Mesodermal cell (in vitro differentiated cells): ENCODE measurements at regions not wholly inside any gene's neighbourhood (a gene's known extent, or its start where the extent isn't known, plus 50 kb on each side); places are given as distances from the start of the nearest gene placed in this dataset.
"Not testable (repeated sequence)": the region's sequence is repeated elsewhere in the genome, so short reads cannot be mapped to it uniquely, and the experiment has no call there.

Experiments
- H3K27ac ChIP-seq: 2 replicates; pipeline ENCODE4 v1.7.0; 2013; ENCODE audit warnings: mild to moderate bottlenecking, low read depth, low read length, moderate library complexity; ENCODE audit not compliant: severe bottlenecking
- H3K36me3 ChIP-seq: 2 replicates; pipeline ENCODE4 v1.7.1; 2013; ENCODE audit warnings: mild to moderate bottlenecking, low read length, moderate library complexity; ENCODE audit not compliant: control insufficient read depth, insufficient read depth
- H3K4me1 ChIP-seq: one replicate; pipeline ENCODE4 v1.7.1; 2013; ENCODE audit warnings: mild to moderate bottlenecking, low read length; ENCODE audit not compliant: insufficient read depth, control insufficient read depth, poor library complexity, severe bottlenecking
- H3K4me3 ChIP-seq: 2 replicates; pipeline ENCODE4 v1.7.0; 2013; ENCODE audit warnings: low read length, control low read depth, mild to moderate bottlenecking; ENCODE audit not compliant: insufficient read depth, poor library complexity, severe bottlenecking; ENCODE audit errors: extremely low read depth
- H3K9me3 ChIP-seq: 2 replicates; pipeline ENCODE4 v1.7.1; 2013; ENCODE audit warnings: mild to moderate bottlenecking, low read length, moderate library complexity; ENCODE audit not compliant: control insufficient read depth
- WGBS, 2 experiments: methylation state at CpG; one replicate each; pipeline ENCODE4 v1.1.5; 2013; ENCODE audit warnings: missing lambda C conversion rate in 2 of 2; ENCODE audit not compliant: insufficient coverage in 2 of 2; 5-methylcytosine and 5-hydroxymethylcytosine counted together

DNA sequence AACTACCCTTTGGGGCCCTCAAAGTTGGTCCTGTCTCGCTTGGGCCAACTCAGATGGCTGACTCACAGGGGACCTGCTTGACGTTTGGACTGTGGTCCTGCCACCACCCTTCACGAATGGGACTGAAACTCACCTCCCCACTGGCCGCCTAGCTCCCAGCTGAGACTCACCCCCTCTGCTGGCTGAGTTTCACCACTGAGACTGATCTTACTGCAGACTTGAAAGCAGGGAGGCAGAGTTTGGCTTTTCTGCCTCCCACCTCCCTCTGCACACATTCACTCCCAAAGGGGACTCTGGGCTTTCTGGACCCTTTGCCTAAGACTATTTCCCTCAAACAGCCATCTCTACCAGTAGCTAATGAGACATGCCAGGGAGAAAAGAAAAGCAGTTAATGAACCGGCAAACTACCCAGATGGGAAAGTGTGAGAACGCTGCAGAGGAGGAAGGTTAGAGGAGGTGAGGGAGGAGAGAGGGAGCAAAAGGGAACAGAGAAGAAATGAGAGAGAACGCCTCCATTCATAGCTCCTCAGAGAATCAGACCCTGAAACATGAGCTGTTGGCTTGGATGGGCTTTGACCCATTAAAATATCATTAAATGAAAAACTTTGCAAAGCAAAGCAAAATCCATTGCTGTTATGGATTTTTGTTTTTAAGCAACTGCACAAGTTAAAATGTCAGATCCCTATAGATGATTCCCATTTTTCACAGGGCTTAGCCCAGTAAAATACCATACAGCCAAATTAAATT lies 139.5 kb downstream of the SEPTIN14 start:
- H3K27ac ChIP-seq, H3K9me3 ChIP-seq, H3K4me3 ChIP-seq, H3K36me3 ChIP-seq, H3K4me1 ChIP-seq: not testable (repeated sequence)
- no CpG with 5 or more reads among the region's 7 CpGs for WGBS, 2 experiments

DNA sequence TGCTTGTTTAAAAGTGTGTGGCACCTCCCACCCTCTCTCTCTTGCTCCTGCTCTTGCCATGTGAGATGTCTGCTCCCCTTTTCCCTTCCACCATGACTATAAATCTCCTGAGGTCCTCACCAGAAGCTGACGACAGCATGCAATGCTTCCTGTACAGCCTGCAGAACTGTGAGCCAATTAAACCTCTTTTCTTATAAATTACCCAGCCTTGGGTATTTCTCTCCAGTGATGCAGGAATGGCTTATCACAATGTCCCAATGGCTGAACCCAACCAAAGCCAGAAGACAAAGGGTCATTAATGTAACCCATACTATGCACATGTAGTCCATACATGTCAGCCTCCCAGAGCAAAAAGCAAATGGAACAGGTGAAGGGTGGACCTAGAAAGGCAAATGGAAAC lies 141.5 kb downstream of the SEPTIN14 start:
- H3K4me1 ChIP-seq, H3K36me3 ChIP-seq, H3K9me3 ChIP-seq, H3K4me3 ChIP-seq, H3K27ac ChIP-seq: not testable (repeated sequence)
- WGBS, 2 experiments = no CpG with 5 or more reads among the region's 1 CpG

DNA sequence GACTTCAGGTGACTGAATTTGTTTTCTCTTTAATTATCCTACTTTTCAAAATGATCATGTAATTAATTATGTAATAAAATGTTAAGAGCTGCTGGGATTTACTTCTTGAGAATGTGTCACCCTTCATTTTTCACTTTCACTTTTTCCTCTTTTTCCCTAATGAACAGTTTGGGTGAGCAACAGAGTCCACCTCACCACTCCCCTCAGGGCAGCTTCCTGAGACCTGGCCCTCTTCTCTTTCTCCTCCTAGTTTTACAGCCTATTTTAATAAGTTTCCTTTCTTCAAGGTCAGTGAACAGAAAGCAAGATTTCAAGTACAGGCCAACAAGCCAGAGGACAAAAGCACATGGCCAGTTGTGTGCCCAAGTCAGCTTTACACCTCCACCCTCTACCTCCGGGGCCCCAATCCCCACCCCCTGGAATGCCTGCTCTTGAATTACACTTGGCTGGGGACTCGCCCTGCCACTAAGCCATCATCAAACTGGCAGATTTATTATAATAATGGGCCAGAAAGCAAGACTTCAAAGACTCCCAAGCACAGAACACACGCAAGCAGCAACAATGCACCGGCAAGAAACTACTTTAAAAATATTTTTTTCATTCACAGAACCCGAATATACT lies 143.1 kb upstream of the VOPP1 start:
- not testable (repeated sequence) for H3K9me3 ChIP-seq, H3K36me3 ChIP-seq, H3K4me3 ChIP-seq, H3K4me1 ChIP-seq, H3K27ac ChIP-seq
- 96% methylated on average over 3 of the region's 5 CpGs; no CpG with 5 or more reads in 1 of the 2 experiments for WGBS, 2 experiments

DNA sequence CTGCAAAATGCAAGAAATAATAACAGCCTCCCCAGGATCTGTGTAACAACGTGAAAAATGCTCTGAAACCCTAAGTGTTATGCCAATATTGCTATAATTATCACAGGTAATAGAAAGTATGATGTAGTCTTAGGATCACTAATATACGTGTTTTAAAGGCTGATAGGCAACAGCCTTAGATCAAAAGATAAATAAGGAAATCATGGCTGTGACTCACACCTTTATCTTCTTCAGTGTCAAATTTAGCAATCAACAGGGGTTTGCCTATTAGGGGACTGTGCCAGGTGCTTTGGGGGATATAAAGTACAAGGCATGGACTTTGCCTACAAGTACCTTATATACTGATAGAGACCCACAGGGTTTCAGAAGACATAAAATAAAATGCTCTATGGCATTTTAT lies 142.1 kb upstream of the VOPP1 start:
- H3K27ac ChIP-seq, H3K9me3 ChIP-seq, H3K36me3 ChIP-seq, H3K4me3 ChIP-seq, H3K4me1 ChIP-seq: not testable (repeated sequence)
- no CpG with 5 or more reads among the region's 2 CpGs for WGBS, 2 experiments

DNA sequence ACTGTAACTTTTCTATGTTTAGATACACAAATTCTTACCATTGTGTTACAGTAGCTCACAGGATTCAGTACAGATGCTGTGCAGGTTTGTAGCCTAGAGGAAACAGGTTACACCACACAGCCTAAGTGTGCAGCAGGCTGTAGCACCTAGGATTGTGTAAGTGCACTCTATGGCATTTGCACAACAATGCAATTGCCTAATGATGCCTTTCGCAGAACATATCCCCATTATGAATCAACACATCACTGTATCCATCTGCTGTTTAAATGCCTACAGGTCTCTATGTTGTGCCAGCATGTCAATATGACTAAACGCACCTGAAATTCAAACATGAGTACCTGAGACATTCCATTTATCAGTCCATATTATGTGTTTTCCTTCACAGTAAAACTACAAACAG lies 138.0 kb upstream of the VOPP1 start:
- H3K27ac ChIP-seq, H3K4me3 ChIP-seq, H3K4me1 ChIP-seq, H3K36me3 ChIP-seq, H3K9me3 ChIP-seq: not testable (repeated sequence)
- 67 to 88% methylated on average over 1 to 2 of the region's 2 CpGs for WGBS, 2 experiments

DNA sequence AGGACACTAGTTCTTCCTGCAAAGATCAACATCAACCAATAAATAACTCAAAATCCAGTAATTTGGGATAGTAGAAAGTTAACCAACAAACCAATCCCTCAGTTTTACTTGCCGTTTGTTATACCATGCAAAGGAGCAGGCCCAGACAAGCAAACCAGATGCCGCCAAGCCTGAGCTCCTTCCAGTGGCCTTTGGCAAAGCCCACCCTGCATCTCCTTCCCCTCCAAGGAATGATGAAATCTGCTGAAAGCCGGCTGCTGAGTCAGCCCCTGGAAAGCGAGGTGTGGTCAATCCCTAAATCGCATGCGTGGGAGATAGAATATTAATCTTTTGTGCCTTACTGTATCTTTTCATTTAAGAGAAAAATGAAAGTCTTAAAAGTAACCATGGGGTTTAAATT lies 135.7 kb upstream of the VOPP1 start:
- H3K4me1 ChIP-seq, H3K36me3 ChIP-seq, H3K27ac ChIP-seq, H3K9me3 ChIP-seq, H3K4me3 ChIP-seq: not testable (repeated sequence)
- WGBS, 2 experiments = 100% methylated on average over 1 to 2 of the region's 6 CpGs

DNA sequence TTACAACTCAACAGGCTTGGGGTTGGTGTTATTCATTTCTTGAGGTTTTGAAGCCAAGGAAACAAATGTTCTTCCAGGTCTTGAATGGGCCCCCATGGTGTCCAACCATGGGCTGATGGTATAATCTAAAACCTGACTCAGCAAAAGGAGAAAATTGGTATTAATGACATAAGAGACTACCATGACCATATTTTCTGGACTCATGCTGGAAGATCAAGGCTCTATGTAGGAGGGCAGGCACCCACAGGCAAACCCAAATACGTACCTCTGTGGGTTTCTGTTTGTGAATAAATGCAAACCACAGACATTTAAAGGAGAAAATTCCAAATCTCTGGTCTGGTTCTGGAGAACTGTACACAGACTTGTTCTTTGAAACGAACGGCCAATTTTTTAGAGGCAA lies 135.1 kb upstream of the VOPP1 start:
- not testable (repeated sequence) for H3K4me3 ChIP-seq, H3K9me3 ChIP-seq, H3K27ac ChIP-seq, H3K4me1 ChIP-seq, H3K36me3 ChIP-seq
- WGBS, 2 experiments = no CpG with 5 or more reads among the region's 3 CpGs

DNA sequence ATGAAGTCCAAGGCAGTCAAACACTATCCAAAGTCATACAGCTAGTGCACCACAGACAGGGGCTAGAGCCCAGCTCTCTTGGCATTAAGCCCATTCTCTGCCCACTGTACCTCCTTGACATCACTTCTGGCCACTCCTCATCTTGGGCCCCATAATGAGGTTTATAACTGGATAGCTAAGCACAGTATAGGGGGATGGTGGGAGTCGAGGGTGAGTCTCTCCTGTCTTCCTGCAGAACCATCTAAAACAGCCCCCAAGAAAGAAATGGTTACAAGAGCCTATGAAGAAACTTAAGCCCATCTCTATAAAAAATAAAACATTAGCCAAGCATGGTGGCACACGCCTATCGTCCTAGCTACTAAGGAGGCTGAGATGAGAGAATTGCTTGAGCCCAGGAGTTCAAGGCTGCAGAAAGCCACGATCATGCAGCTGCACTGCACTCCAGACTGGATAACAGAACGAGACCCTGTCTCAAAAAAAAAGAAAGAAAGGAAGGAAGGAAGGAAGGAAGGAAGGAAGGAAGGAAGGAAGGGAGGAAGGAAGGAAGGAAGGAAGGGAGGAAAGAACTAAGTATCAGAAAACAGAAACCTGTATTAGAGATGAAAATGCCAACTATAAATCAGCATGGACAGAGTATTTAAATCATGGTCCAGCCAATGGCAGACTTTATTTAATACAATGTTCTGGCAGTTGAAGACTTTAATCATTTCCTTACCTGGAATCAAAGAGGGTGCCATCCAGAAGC lies 134.3 kb upstream of the VOPP1 start:
- WGBS, 2 experiments = 95 to 100% methylated on average over 1 to 2 of the region's 5 CpGs
- H3K36me3 ChIP-seq, H3K4me3 ChIP-seq, H3K4me1 ChIP-seq, H3K9me3 ChIP-seq, H3K27ac ChIP-seq: not testable (repeated sequence)

DNA sequence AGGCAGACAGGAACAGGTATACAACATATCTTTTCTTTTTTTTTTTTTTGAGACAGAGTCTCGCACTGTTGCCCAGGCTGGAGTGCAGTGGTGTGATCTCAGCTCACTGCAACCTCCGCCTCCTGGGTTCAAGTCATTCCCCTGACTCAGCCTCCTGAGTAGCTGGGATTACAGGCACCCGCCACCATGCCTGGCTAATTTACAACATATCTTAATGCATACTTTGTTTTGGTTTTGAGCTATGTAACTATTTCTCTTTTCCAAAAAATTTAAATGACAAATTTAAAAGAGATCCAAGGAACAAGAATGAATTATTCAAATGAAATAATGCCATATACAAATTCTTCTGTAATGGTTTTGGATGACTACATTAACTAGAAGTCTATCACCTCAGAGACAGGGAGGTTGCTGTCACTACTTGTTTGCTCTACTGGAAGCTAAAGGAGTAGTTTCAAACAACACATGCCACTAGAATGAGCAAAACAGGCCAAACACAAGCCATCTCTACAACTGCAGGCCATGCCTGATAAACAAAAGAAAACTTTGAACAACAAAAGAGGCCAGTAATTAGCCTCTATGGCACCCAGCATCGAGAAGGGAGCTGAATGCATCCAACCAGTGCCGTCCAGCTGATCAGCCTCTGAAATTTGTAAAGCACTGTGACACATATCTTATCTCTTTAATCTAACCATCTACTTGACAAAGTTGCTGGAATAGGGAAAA lies 133.6 kb upstream of the VOPP1 start:
- not testable (repeated sequence) for H3K9me3 ChIP-seq, H3K4me1 ChIP-seq, H3K27ac ChIP-seq, H3K36me3 ChIP-seq, H3K4me3 ChIP-seq
- WGBS, 2 experiments = 88% methylated on average over 1 of the region's 5 CpGs

DNA sequence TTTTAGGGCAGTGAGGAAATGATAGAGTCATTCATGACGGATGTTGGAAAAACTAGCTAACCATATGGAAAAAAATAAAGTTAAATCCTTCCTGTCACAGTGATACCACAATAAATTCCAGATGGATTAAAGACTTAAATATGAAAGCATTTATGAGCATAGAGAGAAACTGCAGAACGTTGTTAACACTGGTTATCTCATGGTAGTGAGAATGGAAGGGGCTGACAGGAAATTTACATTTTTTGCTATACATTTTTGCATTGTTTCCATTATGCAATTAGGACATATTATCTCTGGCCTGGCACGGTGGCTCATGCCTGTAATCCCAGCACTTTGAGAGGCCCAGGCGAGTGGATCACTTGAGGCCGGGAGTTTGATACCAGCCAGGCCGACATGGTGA lies 130.5 kb upstream of the VOPP1 start:
- H3K36me3 ChIP-seq, H3K9me3 ChIP-seq, H3K27ac ChIP-seq, H3K4me3 ChIP-seq, H3K4me1 ChIP-seq: not testable (repeated sequence)
- WGBS, 2 experiments = 88 to 89% methylated on average over 1 to 4 of the region's 6 CpGs
